Astrocyte (in vitro differentiated cells and primary cell): ENCODE measurements at regions not wholly inside any gene's neighbourhood (a gene's known extent, or its start where the extent isn't known, plus 50 kb on each side); places are given as distances from the start of the nearest gene placed in this dataset.
"Not testable (repeated sequence)": the region's sequence is repeated elsewhere in the genome, so short reads cannot be mapped to it uniquely, and the experiment has no call there.

Experiments
- DNase-seq: peaks from one replicate; pipeline ENCODE4 v3.0.0-alpha.2; 2010; ENCODE audit warnings: low read depth
- FAIRE-seq: peaks from 2 replicates; lab custom pipeline; 2011; peaks lifted over from hg19 to GRCh38; lab: Jason Lieb, UNC
- H2AFZ ChIP-seq: 2 replicates; pipeline ENCODE4 v1.6.0; 2012; ENCODE audit warnings: low read depth, low read length, inconsistent platforms
- H3K27ac ChIP-seq: 2 replicates; pipeline ENCODE4 v1.5.1; 2011; ENCODE audit warnings: low read depth, low read length, inconsistent platforms
- H3K27me3 ChIP-seq: 2 replicates; pipeline ENCODE4 v1.6.0; 2011; ENCODE audit warnings: low read length, inconsistent platforms; ENCODE audit not compliant: insufficient read depth
- H3K36me3 ChIP-seq: 2 replicates; pipeline ENCODE4 v1.5.1; 2011; ENCODE audit warnings: low read length, inconsistent platforms; ENCODE audit not compliant: insufficient read depth
- H3K4me1 ChIP-seq: 2 replicates; pipeline ENCODE4 v1.5.1; 2011; ENCODE audit warnings: low read length, inconsistent platforms; ENCODE audit not compliant: insufficient read depth
- H3K4me2 ChIP-seq: 2 replicates; pipeline ENCODE4 v1.6.0; 2012; ENCODE audit warnings: low read length, inconsistent platforms
- H3K4me3 ChIP-seq: 2 replicates; pipeline ENCODE4 v1.5.1; 2011; ENCODE audit warnings: low read depth, mild to moderate bottlenecking, low read length, inconsistent platforms; ENCODE audit not compliant: insufficient read depth
- H3K79me2 ChIP-seq: 2 replicates; pipeline ENCODE4 v1.6.0; 2012; ENCODE audit warnings: mild to moderate bottlenecking, low read length, inconsistent platforms; ENCODE audit not compliant: insufficient read depth
- H3K9ac ChIP-seq: 2 replicates; pipeline ENCODE4 v1.6.0; 2012; ENCODE audit warnings: mild to moderate bottlenecking, low read length, inconsistent platforms
- H3K9me3 ChIP-seq: 2 replicates; pipeline ENCODE4 v1.5.1; 2012; ENCODE audit warnings: low read depth, mild to moderate bottlenecking, low read length, inconsistent platforms; ENCODE audit not compliant: insufficient read depth
- H4K20me1 ChIP-seq: 2 replicates; pipeline ENCODE4 v1.6.0; 2012; ENCODE audit warnings: low read length, inconsistent platforms; ENCODE audit not compliant: insufficient read depth
- H3K27ac Mint-ChIP-seq: one replicate; pipeline ENCODE4 v1.8.0; 2021; ENCODE audit warnings: mild to moderate bottlenecking, mixed read lengths; ENCODE audit not compliant: unreplicated experiment
- H3K27me3 Mint-ChIP-seq: one replicate; pipeline ENCODE4 v1.8.0; 2021; ENCODE audit warnings: low read depth, mixed read lengths; ENCODE audit not compliant: unreplicated experiment
- H3K36me3 Mint-ChIP-seq: one replicate; pipeline ENCODE4 v1.8.0; 2021; ENCODE audit warnings: low read depth, mixed read lengths; ENCODE audit not compliant: unreplicated experiment
- H3K4me1 Mint-ChIP-seq: one replicate; pipeline ENCODE4 v1.8.0; 2021; ENCODE audit warnings: low read depth, mixed read lengths; ENCODE audit not compliant: unreplicated experiment
- H3K4me3 Mint-ChIP-seq: one replicate; pipeline ENCODE4 v1.8.0; 2021; ENCODE audit warnings: mild to moderate bottlenecking, moderate library complexity, mixed read lengths; ENCODE audit not compliant: unreplicated experiment
- H3K9me3 Mint-ChIP-seq: one replicate; pipeline ENCODE4 v1.8.0; 2021; ENCODE audit warnings: mild to moderate bottlenecking, mixed read lengths; ENCODE audit not compliant: unreplicated experiment
- CTCF ChIP-seq: IDR thresholded peaks from 2 replicates; pipeline ENCODE4 v1.5.1; 2011; ENCODE audit warnings: low read depth, mild to moderate bottlenecking, inconsistent platforms, low read length, moderate library complexity; ENCODE audit not compliant: insufficient read depth
- EZH2 ChIP-seq: IDR thresholded peaks from 2 replicates; pipeline ENCODE4 v1.6.1; 2012; ENCODE audit warnings: mild to moderate bottlenecking, low read length, inconsistent platforms; ENCODE audit not compliant: insufficient read depth

DNA sequence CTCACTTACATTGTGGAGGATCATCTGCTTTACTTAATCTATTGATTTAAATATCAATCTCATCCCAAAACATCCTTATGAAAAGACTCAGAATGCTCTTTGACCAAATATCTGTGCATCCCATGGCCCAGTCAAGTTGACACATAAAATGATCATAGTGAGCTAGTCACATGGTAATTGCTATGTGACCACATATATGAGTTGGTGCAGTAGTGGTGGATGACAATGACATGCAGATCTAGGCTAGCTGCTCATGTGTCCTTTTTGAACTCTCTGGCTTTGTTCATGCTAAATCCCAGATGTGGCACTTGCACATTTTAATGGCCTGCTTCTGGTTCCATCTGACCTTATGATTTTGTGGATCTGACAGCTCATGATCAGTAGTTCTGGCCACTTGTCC, 156.2 kb downstream of the NFKBIZ start:
- no peak for TF ChIP-seq EZH2
- no peak for TF ChIP-seq CTCF

GRCh38 chr3:102006812-102007485, 157.6 kb downstream of the NFKBIZ start:
- H3K27me3 Mint-ChIP-seq = peaks cover 2% of the 10 kb centered on the region
- TF ChIP-seq EZH2 = no peak
- TF ChIP-seq CTCF = no peak
- DNase-seq (peak; percentile 97), FAIRE-seq (peak; percentile 45)
- no peaks in the 10 kb centered on the region for H3K79me2 ChIP-seq
- no peaks in the 10 kb centered on the region for H3K36me3 Mint-ChIP-seq
- no peaks in the 10 kb centered on the region for H3K9me3 ChIP-seq
- H3K9ac ChIP-seq = peak overlapping the region; percentile 7
- H3K27ac Mint-ChIP-seq = peak overlapping the region; percentile 89
- H3K27ac ChIP-seq = peak overlapping the region; percentile 57
- H3K4me2 ChIP-seq = peak overlapping the region; percentile 38
- H3K9me3 Mint-ChIP-seq = peaks cover 15% of the 10 kb centered on the region
- no peaks in the 10 kb centered on the region for H3K36me3 ChIP-seq
- H3K4me1 ChIP-seq = no peaks in the 10 kb centered on the region
- H4K20me1 ChIP-seq = no peaks in the 10 kb centered on the region
- no peaks in the 10 kb centered on the region for H3K27me3 ChIP-seq
- no peak overlapping the region for H3K4me3 ChIP-seq
- H3K4me3 Mint-ChIP-seq = no peak overlapping the region
- peaks cover 4% of the 10 kb centered on the region for H3K4me1 Mint-ChIP-seq
- H2AFZ ChIP-seq = no peak overlapping the region

More for the DNA sequence above, 156.2 kb downstream of the NFKBIZ start:
- H3K4me2 ChIP-seq = no peak overlapping the region
- Mint-ChIP-seq H3K27ac (no peak overlapping the region), H3K4me3 (no peak overlapping the region), H3K9me3 (peaks cover 13% of the 10 kb centered on the region), H3K36me3 (no peaks in the 10 kb centered on the region), H3K4me1 (peaks cover 4% of the 10 kb centered on the region), H3K27me3 (no peaks in the 10 kb centered on the region)
- no peak overlapping the region for H2AFZ ChIP-seq
- H3K9me3 ChIP-seq = no peaks in the 10 kb centered on the region
- H3K27me3 ChIP-seq = no peaks in the 10 kb centered on the region
- H3K4me1 ChIP-seq = no peaks in the 10 kb centered on the region
- no peaks in the 10 kb centered on the region for H4K20me1 ChIP-seq
- no peak overlapping the region for H3K4me3 ChIP-seq
- H3K9ac ChIP-seq = no peak overlapping the region
- FAIRE-seq (no peak), DNase-seq (no peak)
- no peak overlapping the region for H3K27ac ChIP-seq
- no peaks in the 10 kb centered on the region for H3K36me3 ChIP-seq
- H3K79me2 ChIP-seq = no peaks in the 10 kb centered on the region

GRCh38 chr3:102008436-102008835, 159.1 kb downstream of the NFKBIZ start:
- not testable (repeated sequence) for H4K20me1 ChIP-seq, H3K27ac ChIP-seq, H3K27me3 ChIP-seq, H3K36me3 ChIP-seq, H3K4me1 ChIP-seq, H3K9ac ChIP-seq, H3K4me3 ChIP-seq, H3K27me3 Mint-ChIP-seq, H3K4me3 Mint-ChIP-seq, H2AFZ ChIP-seq, H3K36me3 Mint-ChIP-seq, H3K79me2 ChIP-seq, H3K4me2 ChIP-seq, H3K4me1 Mint-ChIP-seq, H3K27ac Mint-ChIP-seq, DNase-seq, FAIRE-seq, H3K9me3 ChIP-seq
- H3K9me3 Mint-ChIP-seq = peaks cover 18% of the 10 kb centered on the region
